Breast epithelium (tissue), 3 donors: ENCODE measurements at regions not wholly inside any gene's neighbourhood (a gene's known extent, or its start where the extent isn't known, plus 50 kb on each side); places are given as distances from the start of the nearest gene placed in this dataset.

Experiments used
- CTCF ChIP-seq, 3 donors: fragments of 450-650 bp; IDR thresholded peaks; one replicate each; pipeline ENCODE4 v1.5.1; 2016 to 2017; ENCODE audit warnings: antibody characterized with exemption in 3 of 3, mild to moderate bottlenecking in 3 of 3, moderate library complexity in 3 of 3
- POLR2A ChIP-seq: fragments of 450-650 bp; IDR thresholded peaks from one replicate; pipeline ENCODE4 v1.6.1; 2016; ENCODE audit warnings: antibody characterized with exemption, mild to moderate bottlenecking, moderate library complexity
- POLR2AphosphoS5 ChIP-seq, 3 donors: sonication (generic); formaldehyde crosslinking; IDR thresholded peaks; one replicate each; pipeline ENCODE4 v1.6.1; 2017; ENCODE audit warnings: antibody characterized with exemption in 3 of 3

- TF ChIP-seq POLR2A (no peak), CTCF (IDR thresholded peaks at IDR 0.05) (no peak), POLR2AphosphoS5 (IDR thresholded peaks at IDR 0.05) (no peak)
Observed at GRCh38 chr6:117072134-117072533, 193.2 kb upstream of the VGLL2 start.
